Bronchial epithelial cell (primary cell): ENCODE measurements at regions not wholly inside any gene's neighbourhood (a gene's known extent, or its start where the extent isn't known, plus 50 kb on each side); places are given as distances from the start of the nearest gene placed in this dataset.
"Not testable (repeated sequence)": the region's sequence is repeated elsewhere in the genome, so short reads cannot be mapped to it uniquely, and the experiment has no call there.

Experiments used
- DNase-seq: peaks from one replicate; pipeline ENCODE4 v3.0.0-alpha.2; 2010; ENCODE audit warnings: low read depth
- FAIRE-seq: peaks from 2 replicates; lab custom pipeline; 2011; peaks lifted over from hg19 to GRCh38; lab: Jason Lieb, UNC
- H3K27me3 ChIP-seq: 2 replicates; pipeline ENCODE4 v1.5.1; 2011; ENCODE audit warnings: low read length; ENCODE audit not compliant: control insufficient read depth, insufficient read depth
- H3K36me3 ChIP-seq: 2 replicates; pipeline ENCODE4 v1.5.1; 2011; ENCODE audit warnings: low read length; ENCODE audit not compliant: control insufficient read depth, insufficient read depth
- H3K4me3 ChIP-seq: 2 replicates; pipeline ENCODE4 v1.5.1; 2011; ENCODE audit warnings: mild to moderate bottlenecking, low read depth, low read length, control low read depth
- TF ChIP-seq, protein P1 (sequence below): IDR thresholded peaks from 2 replicates; pipeline ENCODE4 v1.5.1; 2011; ENCODE audit warnings: mild to moderate bottlenecking, moderate library complexity, low read length, control low read depth, inconsistent platforms; ENCODE audit not compliant: insufficient read depth, severe bottlenecking

- DNase-seq, result no peak
These were observed 295.3 kb upstream of the TNC start for GRCh38 chr9:115413304-115413703.

DNA sequence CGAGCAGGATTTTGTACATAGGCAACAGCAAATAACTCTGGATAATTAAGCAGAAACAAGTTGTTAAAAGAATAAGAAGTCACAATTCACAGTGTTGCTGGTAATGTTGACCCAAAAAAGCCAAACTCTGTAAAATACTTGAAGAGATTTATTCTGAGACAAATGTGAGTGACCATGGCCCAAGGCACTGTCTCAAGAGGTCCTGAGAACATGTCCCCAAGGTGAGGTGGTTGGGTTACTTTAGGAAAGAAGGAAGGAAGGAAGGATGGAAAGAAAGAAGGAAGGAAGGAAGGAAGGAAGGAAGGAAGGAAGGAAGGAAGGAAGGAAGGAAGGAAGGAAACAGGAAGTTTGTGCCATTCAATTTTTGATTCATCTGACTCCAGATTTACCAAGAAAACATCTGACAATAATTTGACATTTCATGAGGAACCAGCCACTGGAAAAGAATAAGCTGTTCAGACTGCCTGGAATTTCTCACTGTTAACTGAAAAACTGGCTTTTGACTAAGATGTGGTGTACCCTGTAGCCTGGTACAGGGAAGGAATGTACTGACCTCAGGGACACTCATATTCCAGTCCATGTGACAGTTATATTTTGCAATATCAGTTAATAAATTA, 295.9 kb upstream of the TNC start:
- Histone ChIP-seq H3K4me3 (no peak overlapping the region), H3K36me3 (no peaks in the 10 kb centered on the region), H3K27me3 (no peaks in the 10 kb centered on the region)
- no peak for FAIRE-seq
- DNase-seq, result no peak
- TF ChIP-seq, protein P1, sequence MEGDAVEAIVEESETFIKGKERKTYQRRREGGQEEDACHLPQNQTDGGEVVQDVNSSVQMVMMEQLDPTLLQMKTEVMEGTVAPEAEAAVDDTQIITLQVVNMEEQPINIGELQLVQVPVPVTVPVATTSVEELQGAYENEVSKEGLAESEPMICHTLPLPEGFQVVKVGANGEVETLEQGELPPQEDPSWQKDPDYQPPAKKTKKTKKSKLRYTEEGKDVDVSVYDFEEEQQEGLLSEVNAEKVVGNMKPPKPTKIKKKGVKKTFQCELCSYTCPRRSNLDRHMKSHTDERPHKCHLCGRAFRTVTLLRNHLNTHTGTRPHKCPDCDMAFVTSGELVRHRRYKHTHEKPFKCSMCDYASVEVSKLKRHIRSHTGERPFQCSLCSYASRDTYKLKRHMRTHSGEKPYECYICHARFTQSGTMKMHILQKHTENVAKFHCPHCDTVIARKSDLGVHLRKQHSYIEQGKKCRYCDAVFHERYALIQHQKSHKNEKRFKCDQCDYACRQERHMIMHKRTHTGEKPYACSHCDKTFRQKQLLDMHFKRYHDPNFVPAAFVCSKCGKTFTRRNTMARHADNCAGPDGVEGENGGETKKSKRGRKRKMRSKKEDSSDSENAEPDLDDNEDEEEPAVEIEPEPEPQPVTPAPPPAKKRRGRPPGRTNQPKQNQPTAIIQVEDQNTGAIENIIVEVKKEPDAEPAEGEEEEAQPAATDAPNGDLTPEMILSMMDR, result no peak

More at GRCh38 chr9:115413304-115413703, 295.3 kb upstream of the TNC start:
- no peaks in the 10 kb centered on the region for H3K27me3 ChIP-seq
- TF ChIP-seq, protein P1, result no peak
- H3K4me3 ChIP-seq, result no peak overlapping the region
- H3K36me3 ChIP-seq, result no peaks in the 10 kb centered on the region
- no peak for FAIRE-seq

DNA sequence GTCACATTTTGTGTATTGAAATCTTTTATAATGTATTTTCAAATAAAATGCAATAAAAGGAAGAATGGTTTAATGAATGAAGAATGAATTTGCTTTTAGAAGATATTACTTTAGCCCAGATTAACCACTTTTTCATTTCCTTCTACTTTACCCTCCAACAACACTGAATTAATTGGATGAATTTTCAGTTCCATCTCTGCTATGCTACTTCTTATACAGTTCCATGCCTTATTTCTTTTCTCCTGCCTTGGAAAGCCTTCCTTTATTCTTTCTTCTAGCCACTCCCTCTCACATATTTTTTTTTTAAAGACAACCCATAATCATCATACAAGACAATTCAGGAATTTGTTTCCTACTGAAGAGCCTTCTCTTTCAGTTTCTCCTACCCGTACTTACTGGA, 296.6 kb upstream of the TNC start:
- FAIRE-seq (no peak), DNase-seq (no peak)
- Histone ChIP-seq H3K27me3 (no peaks in the 10 kb centered on the region), H3K4me3 (no peak overlapping the region), H3K36me3 (no peaks in the 10 kb centered on the region)
- TF ChIP-seq, protein P1, result no peak

DNA sequence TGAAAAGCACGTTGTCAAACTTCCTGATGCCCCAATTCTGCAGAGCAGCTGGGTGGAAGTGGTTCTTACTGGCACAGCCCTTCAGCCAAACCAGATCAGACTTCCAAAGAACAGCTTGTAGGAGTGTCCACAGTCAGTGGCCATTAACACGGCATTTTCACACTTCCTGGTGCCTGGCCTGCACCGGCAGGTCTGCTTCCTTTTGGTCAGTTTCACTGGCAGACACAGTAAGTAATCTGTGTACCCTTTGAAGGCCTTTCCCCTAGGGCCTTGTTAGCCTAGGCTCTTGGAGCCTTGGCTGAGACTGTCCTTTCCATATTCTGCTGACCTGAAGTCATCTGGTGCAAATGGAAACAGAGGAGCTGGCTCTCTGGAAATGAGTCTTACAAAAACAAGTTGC, 297.5 kb upstream of the TNC start:
- no peaks in the 10 kb centered on the region for H3K36me3 ChIP-seq
- FAIRE-seq, result peak; percentile 7
- TF ChIP-seq, protein P1, result no peak
- no peaks in the 10 kb centered on the region for H3K27me3 ChIP-seq
- H3K4me3 ChIP-seq, result no peak overlapping the region
- no peak for DNase-seq

DNA sequence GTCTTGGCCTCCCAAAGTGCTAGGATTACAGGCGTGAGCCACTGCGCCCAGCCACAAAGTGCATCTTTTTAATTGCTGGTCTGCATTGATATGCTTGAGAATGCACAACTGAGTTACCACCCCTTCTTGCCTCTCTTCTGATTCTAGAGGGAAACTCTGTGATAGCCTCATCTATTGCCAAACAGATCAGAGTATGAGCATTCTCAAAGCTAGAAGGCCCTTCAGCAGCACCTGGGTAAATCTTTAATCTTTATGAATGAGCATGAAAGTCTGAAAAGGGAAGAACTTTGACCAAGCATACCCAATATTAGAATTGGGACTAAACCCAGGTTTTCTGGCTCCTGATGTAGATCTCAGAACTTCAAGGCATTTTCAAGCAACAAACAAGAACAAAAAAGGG, 298.3 kb upstream of the TNC start:
- no peak for DNase-seq
- Histone ChIP-seq H3K4me3 (no peak overlapping the region), H3K27me3 (no peaks in the 10 kb centered on the region), H3K36me3 (no peaks in the 10 kb centered on the region)
- TF ChIP-seq, protein P1, result no peak
- FAIRE-seq, result no peak

GRCh38 chr9:115418181-115418580, 300.2 kb upstream of the TNC start:
- not testable (repeated sequence) for H3K4me3 ChIP-seq, H3K27me3 ChIP-seq, DNase-seq, H3K36me3 ChIP-seq, FAIRE-seq
